Fibroblast of lung (primary cell): ENCODE measurements at regions not wholly inside any gene's neighbourhood (a gene's known extent, or its start where the extent isn't known, plus 50 kb on each side); places are given as distances from the start of the nearest gene placed in this dataset.

Experiments
- EZH2 ChIP-seq: IDR thresholded peaks from 2 replicates; pipeline ENCODE4 v1.5.1; 2012; ENCODE audit warnings: low read length, control low read depth, mild to moderate bottlenecking; ENCODE audit errors: missing control alignments
- TF ChIP-seq, protein P1 (sequence below), 2 donors: IDR thresholded peaks in 1 of 2; conservative IDR thresholded peaks in 1 of 2; 1 replicate in 1 of 2; 2 replicates in 1 of 2; pipeline ENCODE4 v1.5.1; 2011 to 2012; ENCODE audit warnings: low read length in 2 of 2, control low read depth in 1 of 2, inconsistent platforms in 1 of 2, low read depth in 1 of 2, mild to moderate bottlenecking in 1 of 2

DNA sequence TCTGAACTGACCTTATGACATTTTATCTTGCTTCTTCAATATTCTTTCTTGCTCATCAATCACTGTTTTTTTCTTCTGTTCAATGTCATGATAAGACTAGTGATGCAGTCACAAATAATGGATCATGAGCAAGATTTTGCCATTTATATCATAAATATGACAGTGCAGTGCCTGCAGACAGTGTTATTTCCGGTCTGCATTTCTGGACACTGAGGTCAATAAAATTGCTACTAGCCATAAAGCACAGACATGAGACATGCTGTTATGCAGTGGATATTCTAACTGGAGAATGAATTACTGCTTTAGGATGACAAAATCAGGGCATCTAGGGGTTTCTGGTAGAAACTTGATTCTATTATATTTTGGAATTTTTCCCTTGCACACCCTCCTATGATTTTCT, 1509.7 kb upstream of the LRRTM3 start:
- TF ChIP-seq, protein P1, sequence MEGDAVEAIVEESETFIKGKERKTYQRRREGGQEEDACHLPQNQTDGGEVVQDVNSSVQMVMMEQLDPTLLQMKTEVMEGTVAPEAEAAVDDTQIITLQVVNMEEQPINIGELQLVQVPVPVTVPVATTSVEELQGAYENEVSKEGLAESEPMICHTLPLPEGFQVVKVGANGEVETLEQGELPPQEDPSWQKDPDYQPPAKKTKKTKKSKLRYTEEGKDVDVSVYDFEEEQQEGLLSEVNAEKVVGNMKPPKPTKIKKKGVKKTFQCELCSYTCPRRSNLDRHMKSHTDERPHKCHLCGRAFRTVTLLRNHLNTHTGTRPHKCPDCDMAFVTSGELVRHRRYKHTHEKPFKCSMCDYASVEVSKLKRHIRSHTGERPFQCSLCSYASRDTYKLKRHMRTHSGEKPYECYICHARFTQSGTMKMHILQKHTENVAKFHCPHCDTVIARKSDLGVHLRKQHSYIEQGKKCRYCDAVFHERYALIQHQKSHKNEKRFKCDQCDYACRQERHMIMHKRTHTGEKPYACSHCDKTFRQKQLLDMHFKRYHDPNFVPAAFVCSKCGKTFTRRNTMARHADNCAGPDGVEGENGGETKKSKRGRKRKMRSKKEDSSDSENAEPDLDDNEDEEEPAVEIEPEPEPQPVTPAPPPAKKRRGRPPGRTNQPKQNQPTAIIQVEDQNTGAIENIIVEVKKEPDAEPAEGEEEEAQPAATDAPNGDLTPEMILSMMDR (conservative IDR thresholded peaks at IDR 0.05 in 1 of 2, IDR thresholded peaks at IDR 0.05 in 1 of 2; ENCODE audit: low read depth in 1 of 2, low read length in 2 of 2): no peak
- no peak for TF ChIP-seq EZH2
